ENCODE measurements at regions not wholly inside any gene's neighbourhood (a gene's known extent, or its start where the extent isn't known, plus 50 kb on each side); places are given as distances from the start of the nearest gene placed in this dataset.

GRCh38 chr11:127130321-127130720 lies 129.8 kb upstream of the KIRREL3 start:
- TF ChIP-seq CTCF (IDR thresholded peaks at IDR 0.05; ENCODE audit: poor library complexity, severe bottlenecking) (no peak), POLR2AphosphoS5 (IDR thresholded peaks at IDR 0.05) (no peak), MXI1 (conservative IDR thresholded peaks at IDR 0.05; ENCODE audit: poor library complexity, severe bottlenecking) (no peak)
